Renal pelvis (tissue), 1 donor: ENCODE measurements at regions not wholly inside any gene's neighbourhood (a gene's known extent, or its start where the extent isn't known, plus 50 kb on each side); places are given as distances from the start of the nearest gene placed in this dataset.
"Not testable (repeated sequence)": the region's sequence is repeated elsewhere in the genome, so short reads cannot be mapped to it uniquely, and the experiment has no call there.

Experiments used
- DNase-seq: peaks from one replicate; pipeline ENCODE4 v3.0.0-alpha.2; 2013

DNA sequence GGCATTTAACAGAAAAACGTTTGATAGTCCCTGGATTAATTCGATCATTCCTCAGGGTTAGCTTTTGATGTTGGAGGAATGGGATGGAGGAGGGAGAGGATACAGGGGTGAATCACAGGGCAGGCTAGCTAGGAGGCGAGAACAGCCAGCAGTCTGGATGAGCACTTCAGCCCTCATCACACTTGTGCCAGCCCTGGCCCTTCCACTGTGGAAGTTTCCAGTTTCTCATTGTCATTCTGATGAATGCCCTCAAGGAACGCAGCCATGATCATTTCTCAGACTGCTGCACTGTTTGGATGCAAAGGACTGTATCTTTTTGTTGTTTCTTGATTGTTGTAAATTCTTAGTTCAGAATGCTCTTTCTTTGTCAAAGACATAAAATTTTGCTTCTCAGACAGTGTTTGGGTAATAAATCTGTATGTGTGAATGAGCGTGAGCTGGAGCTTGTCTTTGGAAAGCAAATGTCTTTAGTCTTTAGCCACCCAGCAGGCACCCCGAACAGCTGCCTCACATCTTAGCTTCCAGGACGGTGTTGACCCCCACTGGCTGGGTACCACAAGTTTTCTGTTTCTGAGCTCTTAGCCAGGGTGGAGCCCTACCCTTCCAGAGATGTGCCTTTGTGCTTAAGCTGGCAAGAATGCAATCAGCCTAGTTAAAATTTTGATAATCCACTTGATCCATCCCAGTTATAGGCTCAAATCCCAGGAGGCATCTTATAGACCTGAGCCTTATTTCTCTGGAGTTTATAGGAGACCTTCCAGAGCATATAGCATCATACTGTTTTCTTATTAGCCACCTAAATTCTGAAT, 121.1 kb downstream of the PDCD6IP start:
- no peak for DNase-seq

DNA sequence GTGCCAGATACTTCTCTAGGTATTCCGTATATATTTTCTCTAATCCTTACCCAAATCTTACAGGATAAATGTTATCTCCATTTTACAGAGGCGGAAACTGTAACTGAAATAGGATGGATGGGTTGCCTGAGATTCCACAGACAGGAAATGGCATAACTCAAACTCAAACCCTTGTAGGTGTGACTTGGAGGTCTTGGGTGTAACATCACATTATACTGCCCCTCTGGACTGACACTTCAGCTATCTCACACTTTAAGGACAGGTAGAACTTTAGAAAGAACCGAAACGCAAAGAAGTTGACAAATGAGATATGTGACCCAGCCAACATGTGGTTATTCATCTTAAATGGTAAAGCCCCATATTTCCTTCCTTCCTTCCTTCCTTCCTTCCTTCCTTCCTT, 122.1 kb downstream of the PDCD6IP start:
- no peak for DNase-seq

DNA sequence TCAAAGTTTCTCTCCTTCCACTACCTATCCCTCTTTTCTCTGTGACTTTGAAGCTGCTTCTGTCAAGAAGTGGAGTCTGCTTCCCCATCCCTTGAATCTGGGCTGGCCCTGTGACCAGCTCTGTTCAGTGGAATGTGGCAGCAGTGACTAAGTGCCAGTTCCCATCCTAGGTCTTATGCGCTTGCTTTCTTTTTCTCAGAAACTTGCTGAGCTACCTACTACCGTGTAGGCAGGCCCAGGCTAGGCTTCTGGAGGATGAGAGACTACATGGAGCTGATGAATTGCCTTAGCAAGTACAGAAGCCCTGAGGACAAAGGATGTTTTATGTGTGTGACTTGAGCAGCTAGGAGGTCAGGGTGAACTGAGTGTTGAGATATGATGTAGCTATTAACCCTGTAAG, 123.2 kb downstream of the PDCD6IP start:
- DNase-seq = no peak

DNA sequence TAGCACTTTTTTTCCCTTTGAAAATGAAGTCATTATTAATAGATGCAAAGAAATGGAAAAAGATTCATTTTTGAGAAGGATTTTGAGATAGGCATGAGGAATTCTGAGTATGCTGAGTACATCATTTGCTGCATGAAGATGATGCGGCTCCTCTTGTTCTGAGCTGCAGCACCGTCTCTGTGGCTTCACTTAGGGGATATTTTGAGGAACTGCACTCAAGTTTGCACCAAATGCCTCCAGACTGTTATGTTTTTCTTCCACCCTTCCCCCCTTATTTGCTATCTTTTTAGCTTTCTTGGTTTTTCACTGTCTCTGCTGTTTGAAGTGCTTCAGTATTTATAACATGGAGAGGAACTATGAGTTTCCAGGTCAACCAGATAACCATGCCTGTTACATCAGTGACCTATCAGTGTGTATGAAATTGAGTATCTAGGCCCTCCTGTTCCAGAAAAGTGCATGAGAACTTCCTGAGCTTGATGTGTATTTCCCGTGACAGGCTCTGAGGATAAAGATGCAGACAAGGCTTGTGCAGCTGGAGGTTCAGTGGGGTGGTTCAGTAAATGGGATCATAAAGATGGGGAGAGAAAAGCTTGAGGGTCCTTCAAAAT, 128.7 kb downstream of the PDCD6IP start:
- DNase-seq = no peak

DNA sequence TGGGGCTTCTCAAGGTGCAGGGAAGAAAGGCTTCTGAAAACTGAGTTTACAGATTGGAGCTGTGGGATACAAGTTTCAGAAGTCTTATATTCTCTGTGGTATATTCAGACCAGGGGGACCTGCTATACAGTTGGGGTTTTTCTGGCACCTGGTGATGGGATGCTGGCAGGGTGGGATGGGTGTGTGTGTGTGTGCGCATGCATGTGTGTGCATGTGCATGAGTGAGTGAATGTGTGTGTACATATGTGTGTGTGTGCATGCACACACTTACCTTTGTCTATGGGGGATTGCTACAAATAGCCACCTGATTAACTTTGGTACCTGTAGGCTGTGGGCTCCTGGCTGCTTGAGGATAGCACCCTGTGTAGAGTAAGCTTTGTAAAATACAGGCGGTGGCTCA, 131.4 kb downstream of the PDCD6IP start:
- DNase-seq = no peak

DNA sequence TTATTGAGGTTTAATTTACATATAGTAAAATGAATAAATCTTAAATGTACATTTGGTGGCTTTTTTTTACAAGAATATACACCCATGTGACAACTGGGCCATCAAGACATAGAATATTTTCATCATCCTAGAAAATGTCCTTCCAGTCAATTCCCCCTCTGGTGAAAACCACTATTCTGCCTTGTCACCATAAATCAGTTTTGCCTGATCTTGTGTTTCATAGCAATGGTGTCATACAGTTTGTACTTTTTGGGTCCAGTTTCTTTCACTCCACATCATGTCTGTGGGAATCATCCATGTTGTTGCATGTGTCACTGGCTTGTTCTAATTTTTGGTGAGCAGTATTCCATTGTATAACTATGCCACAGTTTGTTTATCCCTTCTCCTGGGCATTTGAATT, 133.1 kb downstream of the PDCD6IP start:
- DNase-seq = no peak

DNA sequence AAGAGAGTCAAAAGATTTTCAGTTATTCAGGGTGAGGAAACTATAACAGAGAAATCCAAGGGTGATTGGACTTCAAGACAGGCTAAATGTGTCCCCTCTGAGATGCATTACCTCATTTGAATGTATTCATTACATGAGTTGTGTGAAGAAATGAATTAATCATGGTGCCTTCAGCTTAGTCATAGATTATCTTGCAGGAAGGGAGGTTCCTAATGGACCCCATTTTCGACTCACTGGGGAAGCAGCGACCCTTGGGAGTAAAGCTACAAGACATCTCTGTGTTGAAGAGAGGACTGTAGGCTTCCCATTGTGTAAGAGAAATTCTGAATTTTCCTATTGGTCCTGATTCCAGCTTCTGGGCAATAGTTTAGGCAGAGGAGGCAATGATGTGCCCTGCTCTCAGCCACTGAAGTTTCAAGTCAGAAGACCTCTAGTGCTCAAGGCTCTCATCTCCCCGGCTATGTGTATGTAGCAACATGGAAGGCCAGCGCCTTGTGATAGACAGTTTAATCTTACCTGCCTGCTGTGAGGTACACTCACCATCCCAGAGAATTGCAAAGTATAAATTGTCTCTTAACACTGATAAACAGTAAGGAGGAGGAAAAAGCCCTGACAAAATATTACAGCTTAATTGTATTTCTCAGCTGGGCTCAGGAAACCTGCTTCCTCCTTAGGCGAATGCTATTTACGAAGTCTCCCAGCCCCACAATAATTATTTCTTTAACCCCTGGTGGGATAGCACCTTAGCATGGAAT, 133.8 kb downstream of the PDCD6IP start:
- no peak for DNase-seq

DNA sequence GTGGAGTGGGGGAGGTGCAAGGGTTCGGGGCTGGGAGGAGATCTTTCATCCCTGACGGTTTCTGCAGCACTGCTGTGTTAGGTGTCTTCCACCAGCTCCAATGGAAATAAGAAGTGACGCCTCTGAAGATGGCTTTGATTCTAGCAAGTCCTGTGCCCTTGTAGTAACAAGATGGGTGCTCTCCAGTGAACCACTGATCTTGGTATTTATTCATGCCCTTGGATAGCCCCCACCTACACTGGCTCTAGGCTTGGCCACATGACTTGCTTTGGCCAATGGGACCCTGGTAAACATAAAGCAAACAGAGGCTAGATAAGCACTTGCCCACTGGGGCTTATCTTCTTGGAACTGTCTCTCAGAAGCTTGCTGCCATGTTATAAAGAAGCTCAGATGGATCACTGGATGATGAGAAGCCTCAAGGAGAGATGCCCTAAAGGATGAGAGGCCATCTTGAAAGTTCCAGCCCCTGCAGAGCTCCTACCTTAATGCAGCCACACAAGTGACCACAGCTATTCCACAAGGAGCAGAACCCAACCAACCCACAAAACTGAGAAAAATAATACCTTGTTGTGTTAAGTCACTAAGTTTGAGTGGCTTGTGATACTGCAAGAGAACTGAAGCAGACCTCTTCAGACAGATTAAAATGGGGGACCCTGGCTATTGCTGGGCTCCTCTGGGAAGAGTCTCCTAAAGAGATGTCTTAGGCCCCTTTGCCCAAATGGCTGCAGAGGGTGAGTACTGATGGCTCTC, 137.9 kb downstream of the PDCD6IP start:
- DNase-seq = no peak

DNA sequence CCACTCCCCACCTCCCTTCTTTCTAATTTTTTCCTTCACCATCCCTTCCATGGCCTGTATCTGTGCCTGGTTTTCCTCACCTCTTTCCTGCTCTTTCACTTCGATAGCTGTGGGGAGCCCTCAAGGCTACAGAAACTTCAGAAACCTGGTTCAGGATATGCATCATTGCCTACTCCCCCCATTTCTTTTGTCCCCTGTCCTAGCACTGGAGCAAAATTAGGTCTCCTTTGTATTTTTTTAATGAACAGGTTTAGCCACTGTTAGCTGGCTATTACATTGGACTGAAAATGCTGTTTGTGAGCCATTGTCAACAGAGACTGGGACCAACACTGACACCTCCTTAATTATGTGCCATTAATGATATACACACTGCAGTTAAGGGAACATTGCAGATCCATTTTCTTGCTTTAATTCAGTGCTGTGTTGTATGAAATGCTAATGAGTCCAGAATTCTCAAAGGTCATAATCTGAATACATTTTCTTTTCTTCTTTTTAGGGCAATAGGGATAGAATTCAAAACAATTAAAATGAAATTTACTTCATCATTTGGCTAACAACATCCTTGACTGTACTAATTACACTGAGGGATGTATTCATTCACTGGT, 138.6 kb downstream of the PDCD6IP start:
- no peak for DNase-seq

DNA sequence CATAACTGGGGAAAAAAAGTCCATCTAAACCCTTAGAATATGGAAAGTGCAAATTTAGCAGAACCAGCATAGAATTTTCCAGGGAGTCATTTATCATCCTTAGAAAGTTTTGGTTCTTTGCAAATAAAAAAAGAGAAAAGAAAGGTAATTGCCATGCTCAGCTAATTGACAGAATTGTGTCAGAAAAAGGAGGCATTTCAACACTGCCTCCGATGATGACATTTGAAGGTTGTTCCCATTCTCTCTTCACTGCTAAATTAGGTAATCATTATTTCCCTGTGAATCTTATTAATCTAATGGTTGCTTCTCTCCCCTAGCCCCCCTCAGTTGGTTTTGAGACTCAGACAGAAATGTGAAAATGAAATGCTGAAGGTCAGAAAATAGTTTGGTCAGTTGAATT, 139.2 kb downstream of the PDCD6IP start:
- no peak for DNase-seq

DNA sequence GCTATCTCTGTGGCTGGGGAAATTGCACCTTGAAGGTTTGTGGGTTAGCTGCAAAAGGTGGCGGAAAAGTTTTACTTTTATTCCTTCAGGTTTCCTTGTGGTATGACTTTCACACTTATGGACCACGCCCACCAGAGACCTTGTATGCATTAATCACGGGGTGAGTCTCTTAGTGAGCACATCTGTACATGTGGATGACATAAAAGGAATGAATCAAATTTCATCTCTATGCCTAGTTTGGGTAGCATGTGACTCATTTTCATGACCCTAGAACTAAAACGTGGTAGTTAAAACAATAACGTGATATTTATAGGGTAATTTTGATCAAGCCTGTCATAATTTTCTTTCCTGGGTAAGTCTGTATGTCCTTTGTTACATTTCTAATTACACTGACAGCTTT, 141.7 kb downstream of the PDCD6IP start:
- no peak for DNase-seq

DNA sequence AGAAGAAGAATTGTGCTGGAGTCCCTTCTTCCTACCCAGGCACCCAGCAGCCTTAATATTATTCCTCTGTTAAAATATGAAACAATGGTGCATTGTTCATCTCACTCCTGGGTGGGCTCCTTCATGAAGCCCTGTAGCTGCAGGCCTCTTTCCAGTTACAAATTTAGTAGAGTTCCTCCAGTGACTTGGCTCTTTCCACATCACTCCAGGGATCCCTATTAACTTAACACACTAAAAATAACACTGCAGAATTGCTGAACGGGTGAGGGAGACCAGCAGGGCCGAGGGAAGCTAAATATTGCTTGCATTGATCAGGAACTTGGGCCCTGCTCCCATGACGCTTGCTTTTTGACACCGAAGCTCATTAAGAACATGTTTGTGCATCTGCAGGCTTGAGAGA, 142.3 kb downstream of the PDCD6IP start:
- no peak for DNase-seq

DNA sequence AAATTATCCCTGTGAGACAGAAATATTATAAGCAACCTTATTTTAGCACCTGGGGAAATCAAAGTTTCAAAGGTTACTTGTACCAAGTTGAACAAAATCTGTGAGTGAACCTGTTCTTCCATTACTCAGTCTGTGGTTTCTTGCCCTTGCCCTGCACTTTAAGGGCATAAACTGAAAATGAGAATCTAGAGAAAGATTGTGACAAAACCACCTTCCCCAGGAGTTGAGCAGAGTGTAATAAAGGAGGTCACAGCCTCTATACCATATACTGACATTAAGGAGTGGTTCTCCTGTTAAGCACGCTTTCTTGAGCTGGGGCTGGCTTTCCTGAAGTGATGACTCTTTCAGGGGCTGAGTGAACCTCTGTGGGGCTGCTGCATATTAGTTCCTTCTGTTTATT, 143.4 kb downstream of the PDCD6IP start:
- DNase-seq = no peak

DNA sequence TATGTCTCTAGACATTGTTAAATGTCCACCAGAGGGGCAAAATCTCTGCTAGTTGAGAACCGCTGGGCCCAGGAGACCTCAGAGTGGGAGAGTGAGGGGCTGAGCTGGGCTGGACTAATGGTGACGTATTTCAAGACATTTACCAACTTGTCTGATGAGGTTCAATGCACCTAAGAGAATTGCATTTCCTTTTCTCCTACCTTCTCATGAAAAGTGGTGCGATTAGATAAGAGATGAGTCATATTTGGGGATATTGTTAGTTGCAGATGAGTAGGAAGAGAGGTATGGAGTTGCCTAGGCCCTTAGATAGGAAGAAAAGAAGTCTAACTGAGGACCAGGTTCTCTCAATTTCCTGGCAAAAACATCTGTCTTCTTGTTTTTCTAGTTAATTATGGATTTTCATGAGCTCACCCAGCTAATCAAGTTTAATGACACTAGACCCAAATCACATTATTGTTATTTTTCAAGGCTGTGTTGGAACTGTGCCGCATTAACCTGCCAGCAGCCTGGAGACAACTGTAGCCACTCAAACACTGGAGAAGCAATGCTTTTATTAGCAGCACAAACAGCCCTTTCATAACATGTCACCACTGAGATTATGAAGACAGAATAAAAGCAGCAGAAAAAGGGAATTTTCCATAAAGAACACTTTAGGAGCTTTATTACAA, 144.2 kb downstream of the PDCD6IP start:
- no peak for DNase-seq

DNA sequence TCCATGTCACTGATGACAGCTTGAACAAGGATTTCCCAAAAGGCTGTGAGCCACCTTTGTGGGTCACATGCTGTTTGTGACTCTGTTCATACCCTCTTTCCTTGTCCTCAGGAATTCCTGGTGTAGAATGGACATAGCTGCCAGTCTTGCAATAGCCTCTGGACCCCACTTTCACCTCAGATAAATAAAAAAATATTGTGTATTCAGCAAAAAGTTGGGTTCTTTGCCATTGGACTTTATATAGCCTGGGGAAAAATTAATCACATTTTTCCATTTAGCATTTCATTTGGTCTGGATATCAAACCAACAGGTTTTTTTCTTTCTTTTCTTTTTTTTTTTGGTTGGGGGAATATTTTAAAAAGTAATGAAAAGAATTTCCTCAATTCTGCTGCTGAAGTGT, 144.8 kb downstream of the PDCD6IP start:
- no peak for DNase-seq

DNA sequence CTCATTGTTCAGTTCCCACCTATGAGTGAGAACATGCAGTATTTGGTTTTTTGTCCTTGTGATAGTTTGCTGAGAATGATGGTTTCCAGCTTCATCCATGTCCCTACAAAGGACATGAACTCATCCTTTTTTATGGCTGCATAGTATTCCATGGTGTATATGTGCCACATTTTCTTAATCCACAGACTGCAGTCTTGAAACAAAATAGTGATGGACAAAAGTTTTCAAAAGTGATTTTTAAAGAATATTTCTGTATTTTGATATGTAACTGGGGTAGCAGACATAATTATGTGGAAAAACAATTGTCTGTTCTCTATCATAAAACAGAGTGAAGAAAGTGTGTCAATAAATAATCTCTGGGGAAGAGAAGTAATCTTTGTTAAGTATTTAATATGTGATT, 148.2 kb downstream of the PDCD6IP start:
- DNase-seq = not testable (repeated sequence)

DNA sequence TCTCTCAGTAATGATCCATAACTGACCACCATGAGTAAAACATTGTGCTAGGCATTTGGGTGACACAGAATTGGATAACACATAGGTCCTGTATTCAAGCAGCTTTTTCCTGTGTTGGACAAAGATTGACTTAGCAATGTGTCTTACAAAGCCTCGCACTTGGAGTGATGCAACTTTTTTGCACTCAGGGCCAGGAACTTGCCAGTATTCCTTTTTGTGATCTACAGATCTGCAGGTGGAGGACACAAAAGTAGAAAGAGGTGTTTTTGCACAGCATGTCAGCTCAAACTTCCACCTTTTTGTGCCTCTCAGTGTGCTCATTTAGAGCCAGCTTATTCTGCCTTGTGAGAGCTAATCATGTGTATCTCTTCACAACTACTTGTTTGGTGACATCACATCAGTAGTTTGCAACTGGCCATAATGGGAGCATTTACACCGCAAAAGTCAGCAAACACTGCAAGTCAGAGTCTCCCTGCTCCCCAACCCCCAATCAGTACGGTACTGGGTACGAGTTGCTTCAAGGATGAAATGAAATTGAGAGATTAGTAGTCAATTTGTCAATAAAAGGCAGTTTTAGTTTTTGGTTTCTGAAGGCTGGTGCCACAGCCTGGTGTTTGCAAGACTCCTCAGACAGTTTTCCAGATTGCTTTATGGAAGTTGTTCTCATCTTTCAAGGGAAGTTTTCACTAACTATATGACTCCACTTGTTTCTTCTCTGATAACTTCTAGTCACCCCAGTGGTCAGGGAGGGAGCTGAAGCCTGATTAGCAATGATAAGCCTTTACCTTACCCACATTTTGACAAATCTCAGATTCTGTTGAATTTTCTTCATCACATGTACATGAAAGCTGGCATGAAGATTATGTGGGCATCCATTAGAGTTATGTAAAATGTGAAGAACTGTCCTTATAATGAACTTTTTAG, 149.1 kb downstream of the PDCD6IP start:
- no peak for DNase-seq

DNA sequence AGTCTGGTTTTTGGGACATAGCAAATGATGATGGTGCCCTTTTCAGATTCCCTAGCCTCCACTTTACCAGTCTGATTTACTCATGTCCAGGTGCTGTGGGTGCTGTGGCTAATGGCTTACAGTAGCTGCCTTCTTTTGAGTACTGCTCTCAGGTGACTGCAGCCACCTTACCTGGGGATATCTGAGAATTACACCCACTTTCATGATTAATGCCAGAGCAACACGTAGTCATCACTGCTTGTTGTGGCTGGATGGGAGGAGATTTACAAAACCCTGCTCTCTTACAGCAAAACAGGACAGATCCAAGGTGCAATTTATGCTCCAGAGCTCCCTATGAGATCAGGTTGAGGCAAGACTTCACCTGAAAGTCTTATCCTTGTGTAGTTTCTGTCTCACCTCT, 150.6 kb downstream of the PDCD6IP start:
- DNase-seq = no peak

DNA sequence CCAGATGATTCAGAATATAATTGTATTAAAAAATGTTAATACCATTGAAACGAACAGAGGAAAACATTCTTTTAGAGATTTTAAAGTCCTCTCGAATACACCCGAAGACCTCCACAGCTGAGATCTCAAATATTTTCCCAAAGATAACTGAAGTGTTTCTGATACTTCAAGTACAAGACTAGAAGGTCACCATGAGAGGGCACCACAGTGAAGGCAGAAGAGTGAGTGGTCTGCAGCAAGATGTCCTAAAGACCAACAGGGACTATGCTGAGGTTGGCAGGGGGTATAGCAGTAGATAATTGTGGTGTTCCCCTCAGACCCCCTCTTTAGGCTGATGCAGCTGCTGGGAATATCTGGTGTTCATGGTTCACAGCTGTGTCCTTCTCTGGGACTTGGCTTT, 156.5 kb downstream of the PDCD6IP start:
- no peak for DNase-seq

DNA sequence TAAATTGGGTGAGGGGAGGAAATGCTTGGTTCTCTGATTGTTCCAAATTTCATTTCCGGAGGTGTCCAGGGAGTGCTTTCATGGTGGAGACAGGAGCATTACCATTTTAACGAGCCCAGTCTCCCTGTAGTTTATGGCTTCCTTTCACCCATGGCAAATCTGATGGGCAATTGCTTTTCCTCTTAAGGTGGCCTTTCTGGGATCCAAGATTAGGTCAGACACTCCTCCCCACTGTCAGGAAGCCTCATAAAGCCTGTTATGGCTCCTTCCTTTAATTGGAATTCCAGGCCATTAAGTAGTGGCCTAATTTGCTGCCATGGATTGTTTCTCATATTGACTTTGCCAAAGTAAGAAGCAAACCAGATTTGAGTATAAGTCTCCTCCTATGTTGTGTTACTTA, 157.8 kb downstream of the PDCD6IP start:
- peak; percentile 57 for DNase-seq
